H54 (cell line): ENCODE measurements at regions not wholly inside any gene's neighbourhood (a gene's known extent, or its start where the extent isn't known, plus 50 kb on each side); places are given as distances from the start of the nearest gene placed in this dataset.

Source experiments
- DNase-seq: peaks from one replicate; pipeline ENCODE4 v3.0.0; 2011; ENCODE audit warnings: low spot score, mixed read lengths; ENCODE audit not compliant: insufficient read length
- FAIRE-seq: peaks from 3 replicates; lab custom pipeline; 2011; peaks lifted over from hg19 to GRCh38; lab: Jason Lieb, UNC
- POLR2A ChIP-seq: IDR thresholded peaks from 2 replicates; pipeline ENCODE4 v1.6.1; 2011; ENCODE audit warnings: low read depth, mild to moderate bottlenecking, low read length

DNA sequence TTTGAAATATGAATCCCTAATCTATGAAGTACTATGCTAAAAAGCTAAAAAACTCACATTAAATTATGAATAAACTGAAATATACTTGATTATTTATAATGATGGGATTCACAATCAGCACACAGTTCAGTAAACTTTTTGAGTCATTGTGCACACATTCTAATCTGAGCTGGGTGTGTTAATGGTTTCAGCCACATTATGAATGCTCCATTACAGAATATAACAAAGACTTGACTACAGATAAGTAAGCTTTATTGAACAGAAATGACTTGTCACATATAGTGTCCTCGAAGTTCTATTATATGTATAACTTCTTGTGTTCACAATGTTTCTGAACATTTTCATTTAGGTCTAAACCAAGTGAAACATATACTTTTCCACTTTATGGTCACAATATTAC is 1649.9 kb upstream of the IGFBP7 start:
- DNase-seq: no peak

DNA sequence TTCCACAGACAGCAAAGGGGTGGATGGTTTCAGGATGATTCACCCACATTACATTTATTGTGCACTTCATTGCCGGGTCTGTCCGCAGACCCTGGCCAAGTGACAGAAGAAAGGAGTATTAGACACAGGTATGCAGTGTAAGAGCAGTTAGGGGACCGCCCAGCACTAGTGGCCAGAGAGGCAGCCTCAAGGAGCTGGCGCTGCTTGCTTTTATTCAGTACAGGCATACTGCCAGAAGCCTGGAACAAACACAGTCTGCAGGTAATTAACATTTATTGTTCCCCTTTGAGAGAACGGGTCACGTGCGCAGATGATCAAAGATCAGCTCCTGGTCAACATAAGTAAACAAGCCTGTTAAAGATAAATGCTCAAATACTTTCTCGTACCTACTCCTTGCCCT is 1639.0 kb upstream of the IGFBP7 start:
- TF ChIP-seq POLR2A: no peak
- no peak for FAIRE-seq
- DNase-seq: no peak

More for the DNA sequence above, 1649.9 kb upstream of the IGFBP7 start:
- no peak for TF ChIP-seq POLR2A
- no peak for FAIRE-seq

DNA sequence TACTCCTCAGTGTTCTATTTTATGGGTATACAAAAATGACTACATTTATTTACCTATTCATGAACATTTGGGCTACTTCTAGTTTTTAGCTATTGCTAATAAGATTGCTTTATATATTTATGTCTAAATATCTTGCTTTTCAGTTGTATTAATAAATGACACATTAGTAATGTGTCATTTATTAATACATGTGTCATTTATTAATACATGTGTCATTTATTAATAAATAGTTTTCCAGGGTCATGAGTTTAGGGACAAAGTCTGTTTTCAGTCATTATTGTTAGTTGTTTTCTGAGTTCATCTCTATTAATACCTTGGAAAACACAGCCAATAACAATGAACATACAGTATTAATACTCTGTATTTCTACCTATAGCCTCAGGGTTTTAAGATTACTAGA is 1630.7 kb upstream of the IGFBP7 start:
- DNase-seq: no peak
- FAIRE-seq: no peak

DNA sequence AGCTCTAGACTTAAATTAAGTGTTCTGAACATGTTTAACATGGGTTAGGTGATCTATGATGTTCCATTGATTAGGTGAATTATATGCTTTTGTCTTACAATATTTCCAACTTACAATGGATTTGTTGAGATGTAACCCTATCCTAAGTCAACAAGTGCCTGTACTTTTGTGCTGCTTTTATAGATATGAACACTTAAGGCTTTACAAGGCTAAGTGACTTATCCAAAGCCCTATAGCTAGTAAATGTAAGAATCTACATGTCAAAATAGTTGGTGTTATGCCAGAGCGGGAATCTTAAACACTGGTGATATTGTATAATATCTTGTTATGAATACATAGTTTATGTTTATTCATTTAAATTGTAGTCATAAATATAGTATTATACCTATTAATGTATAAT is 1629.1 kb upstream of the IGFBP7 start:
- FAIRE-seq (no peak), DNase-seq (no peak)
- no peak for TF ChIP-seq POLR2A

More for the DNA sequence above, 1630.7 kb upstream of the IGFBP7 start:
- no peak for TF ChIP-seq POLR2A

DNA sequence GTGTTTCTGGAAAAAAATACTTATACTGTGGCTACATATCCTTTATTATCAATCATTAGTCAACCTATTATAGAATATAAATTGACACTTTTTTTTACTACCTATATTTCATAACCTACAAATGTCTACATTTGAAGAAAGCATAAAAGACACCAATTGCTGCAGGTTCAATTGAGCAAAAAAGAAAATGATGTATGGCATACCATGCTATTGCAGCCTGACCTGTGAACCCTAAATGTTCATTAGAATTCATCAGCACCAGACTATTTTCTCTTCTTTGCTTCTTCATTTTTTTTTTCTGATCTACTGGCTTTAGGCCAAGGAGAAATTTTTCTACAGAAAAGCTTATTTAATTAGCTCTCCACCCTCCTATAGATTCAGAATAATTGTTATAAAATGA is 1628.2 kb upstream of the IGFBP7 start:
- FAIRE-seq (no peak), DNase-seq (no peak)
- no peak for TF ChIP-seq POLR2A

DNA sequence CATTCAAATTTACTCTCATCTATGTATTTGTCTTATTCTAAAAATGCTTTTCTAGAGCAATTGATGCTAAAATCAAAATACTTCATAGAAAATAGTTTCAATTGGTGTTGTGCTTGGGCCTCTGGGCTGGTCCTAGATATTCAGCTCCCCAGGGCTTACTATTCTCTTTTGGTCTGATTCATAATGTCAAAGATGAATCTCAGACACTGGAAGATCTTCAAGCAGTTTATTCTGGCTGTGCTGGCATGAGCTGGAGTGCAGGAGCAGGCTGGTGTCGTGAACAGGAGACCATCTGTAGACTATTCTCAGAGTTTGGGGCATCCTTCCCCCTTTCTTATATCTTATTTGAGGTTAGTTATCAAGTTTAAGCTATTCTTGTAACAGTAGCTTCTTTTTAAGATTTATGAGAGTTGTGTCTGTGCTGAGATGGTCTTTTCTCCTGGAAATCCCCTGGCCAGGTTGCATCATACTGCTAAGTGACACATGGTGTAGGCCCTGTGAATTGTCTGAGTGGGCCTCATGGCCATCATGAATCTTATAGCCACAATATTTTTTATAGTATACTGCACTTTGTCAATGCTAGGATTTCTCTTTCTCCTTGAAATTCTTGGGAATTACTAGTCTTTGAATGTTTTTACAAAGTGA is 1624.0 kb upstream of the IGFBP7 start:
- no peak for DNase-seq
- TF ChIP-seq POLR2A: no peak
- FAIRE-seq: no peak

DNA sequence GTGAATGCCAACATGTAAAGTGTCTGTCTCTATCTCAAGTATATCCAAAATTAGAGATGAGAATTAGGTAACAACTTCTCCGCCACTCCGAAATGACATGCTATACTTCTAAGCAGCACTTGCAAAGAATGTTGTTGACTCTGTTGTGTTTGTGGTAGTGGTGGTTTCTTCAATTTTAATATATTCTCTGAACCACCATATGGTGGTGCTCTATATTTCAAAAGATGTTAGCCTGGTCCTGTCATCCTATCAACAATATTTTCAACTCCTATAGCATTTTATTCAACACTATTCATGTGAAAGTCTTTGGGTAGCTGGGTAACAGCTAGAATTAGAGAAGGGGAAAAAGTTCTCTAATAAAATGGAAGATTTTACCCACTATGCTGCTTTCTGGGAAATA is 1622.8 kb upstream of the IGFBP7 start:
- DNase-seq: no peak
- no peak for FAIRE-seq
- no peak for TF ChIP-seq POLR2A

DNA sequence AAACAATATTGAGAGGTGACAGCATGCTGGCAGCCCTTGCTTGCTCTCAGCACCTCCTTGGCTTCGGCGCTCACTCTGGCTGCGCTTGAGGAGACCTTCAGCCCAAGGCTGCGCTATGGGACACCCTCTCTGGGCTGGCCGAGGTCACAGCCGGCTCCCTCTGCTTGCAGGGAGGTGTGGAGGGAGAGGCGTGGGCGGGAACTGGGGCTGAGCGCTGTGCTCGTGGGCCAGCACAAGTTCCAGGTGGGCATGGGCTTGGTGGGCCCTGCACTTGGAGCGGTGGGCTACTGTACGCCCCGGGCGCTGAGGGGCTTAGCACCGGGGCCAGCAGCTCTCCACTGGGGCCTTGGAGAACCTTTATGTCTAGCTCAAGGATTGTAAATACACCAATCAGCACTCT is 1613.8 kb upstream of the IGFBP7 start:
- FAIRE-seq: no peak
- no peak for DNase-seq

DNA sequence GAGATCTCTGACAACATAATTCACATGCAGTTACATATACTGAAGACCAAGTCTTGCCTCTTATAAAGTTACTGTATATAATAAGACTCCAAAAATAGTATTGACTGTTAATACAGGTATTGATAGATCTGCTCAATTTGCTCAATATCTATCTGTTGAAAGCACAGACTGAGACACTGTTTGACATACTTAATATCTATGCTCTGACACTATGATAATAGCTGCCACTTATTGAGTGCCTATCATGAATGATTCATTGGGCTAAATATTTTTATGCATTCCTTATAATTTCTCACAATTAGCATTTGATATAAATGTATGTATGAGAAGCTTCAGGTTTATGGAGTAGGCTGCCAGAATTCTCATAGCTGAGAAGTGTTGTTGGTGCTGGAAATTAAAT is 1600.9 kb upstream of the IGFBP7 start:
- FAIRE-seq (no peak), DNase-seq (no peak)
- no peak for TF ChIP-seq POLR2A

More for the DNA sequence above, 1613.8 kb upstream of the IGFBP7 start:
- TF ChIP-seq POLR2A: no peak

DNA sequence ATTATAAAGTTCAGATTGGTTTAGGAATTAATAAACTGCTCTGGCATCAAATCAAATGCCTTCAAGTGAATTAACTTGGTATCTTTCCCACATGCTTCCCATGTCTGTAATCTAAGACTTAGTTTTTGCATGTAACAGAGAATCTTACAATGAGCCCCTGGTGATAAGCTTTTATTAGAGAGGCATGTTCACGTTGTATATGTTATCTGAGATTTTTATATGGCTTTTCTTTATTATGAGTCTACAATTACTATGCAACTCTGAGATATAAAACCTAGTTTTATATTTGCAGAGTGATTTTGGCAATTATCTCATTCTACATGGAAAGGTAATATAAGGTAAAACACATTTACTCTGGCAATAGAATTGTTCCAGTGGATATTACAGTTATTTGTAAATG is 1578.4 kb upstream of the IGFBP7 start:
- DNase-seq (no peak), FAIRE-seq (no peak)
- no peak for TF ChIP-seq POLR2A

DNA sequence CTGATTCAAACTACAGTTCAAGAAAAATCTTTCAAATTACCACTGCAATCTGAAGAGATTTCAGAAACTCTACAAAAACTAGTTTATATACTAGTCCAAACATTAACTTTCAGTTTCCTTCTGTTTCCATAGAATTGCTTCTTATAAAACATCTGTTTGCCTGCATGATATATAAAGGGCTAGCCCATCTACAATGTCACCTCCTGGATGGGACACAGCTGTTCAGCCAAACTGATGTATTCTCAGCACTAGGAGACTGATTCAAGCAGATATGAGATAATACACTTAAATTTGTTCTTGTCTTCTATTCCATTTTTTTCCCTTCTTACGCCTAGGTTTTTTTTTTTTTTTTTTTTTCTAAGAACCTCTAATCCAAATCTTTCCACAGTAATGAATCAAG is 1569.7 kb upstream of the IGFBP7 start:
- DNase-seq: no peak
- TF ChIP-seq POLR2A: no peak
- no peak for FAIRE-seq

DNA sequence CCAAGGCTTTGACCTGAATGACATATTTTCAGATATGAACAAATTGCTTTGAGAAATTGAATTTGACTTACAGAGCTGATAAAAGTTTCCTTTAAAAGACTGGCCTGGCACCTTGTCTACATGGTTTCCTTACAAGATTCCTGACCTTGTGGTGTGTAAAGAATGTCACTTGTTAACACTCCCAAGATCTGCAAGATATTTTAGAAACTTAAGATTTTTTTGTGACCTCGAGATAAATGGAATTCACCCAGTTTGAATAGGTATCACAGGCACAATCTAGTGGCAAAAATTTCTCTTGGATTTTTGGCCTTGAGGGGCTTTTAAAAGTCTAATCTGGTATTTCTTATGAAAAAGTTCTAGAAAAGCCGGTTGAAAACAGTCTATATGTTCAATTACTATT is 1568.9 kb upstream of the IGFBP7 start:
- DNase-seq (no peak), FAIRE-seq (no peak)
- TF ChIP-seq POLR2A: no peak

DNA sequence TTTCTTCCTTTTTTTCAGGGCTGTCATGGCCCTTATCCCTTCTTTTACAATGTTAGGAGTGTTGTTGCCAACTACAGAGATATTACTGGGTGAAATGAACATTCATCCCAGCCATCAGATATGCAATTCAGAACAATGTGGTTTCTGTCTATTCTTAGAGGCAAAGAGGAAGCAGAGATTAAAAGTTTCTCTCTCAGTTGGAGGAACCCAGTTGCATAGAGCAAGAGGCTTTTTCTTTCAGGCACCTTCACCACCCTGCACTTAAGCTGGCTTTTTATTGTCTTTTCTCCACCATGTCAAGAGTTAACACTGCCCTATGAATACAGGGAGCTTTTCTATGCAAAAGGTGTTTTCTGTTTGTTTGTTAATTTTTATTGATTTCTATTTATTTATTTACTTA is 1559.6 kb upstream of the IGFBP7 start:
- DNase-seq (no peak), FAIRE-seq (no peak)

DNA sequence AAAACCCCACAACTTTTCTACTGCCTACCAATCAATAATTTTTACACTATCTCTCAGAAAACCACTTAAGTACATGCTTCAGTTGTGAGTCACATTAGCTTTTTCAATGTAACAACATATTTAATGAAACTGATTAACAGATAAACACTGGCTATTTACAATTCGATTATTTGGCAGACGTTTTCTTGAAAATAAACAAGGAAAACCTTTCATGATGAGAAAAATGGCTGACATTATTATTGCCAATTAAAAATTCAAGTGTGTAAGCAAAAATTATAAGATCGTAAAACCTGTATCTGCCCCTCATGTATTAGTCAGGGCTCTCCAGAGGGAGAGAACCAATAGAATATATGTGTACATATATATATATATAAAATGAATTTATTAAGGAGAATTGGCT is 1555.5 kb upstream of the IGFBP7 start:
- DNase-seq (no peak), FAIRE-seq (no peak)
- no peak for TF ChIP-seq POLR2A

More for the DNA sequence above, 1559.6 kb upstream of the IGFBP7 start:
- TF ChIP-seq POLR2A: no peak

DNA sequence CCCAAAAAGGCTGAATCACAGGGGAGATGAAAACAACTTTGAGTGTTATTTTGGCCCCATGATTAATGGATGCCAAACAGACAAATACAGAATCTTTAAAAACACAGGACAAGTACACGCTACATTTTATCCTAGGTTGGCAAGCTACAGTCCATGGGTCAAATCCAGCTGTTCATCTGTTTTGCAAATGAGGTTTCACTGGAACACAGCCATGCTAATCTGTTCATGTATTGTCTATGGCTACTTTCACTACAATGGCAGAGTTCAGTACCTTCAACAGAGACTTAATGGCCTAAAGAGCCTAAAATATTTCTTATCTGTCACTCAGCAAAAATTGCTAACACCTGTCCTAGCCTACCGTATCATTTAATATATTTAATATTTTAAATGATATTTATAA is 1548.5 kb upstream of the IGFBP7 start:
- no peak for TF ChIP-seq POLR2A
- FAIRE-seq (no peak), DNase-seq (no peak)
